ENCODE measurements at regions not wholly inside any gene's neighbourhood (a gene's known extent, or its start where the extent isn't known, plus 50 kb on each side); places are given as distances from the start of the nearest gene placed in this dataset.

- TF ChIP-seq CTCF (IDR thresholded peaks at IDR 0.05), result no peak
- TF ChIP-seq SIN3A (IDR thresholded peaks at IDR 0.05; ENCODE audit: borderline replicate concordance, insufficient read depth, low read depth, low read length), result no peak
These were observed 1360.0 kb downstream of the TECRL start for GRCh38 chr4:63049278-63049677.

Data from Panc1 (cell line).